HL-60 (cell line): ENCODE measurements at regions not wholly inside any gene's neighbourhood (a gene's known extent, or its start where the extent isn't known, plus 50 kb on each side); places are given as distances from the start of the nearest gene placed in this dataset.

ENCODE experiments used
- POLR2AphosphoS5 ChIP-seq: IDR thresholded peaks from 2 replicates; pipeline ENCODE4 v1.6.1; 2012; ENCODE audit warnings: low read depth
- TF ChIP-seq, protein P1 (sequence below): IDR thresholded peaks from one replicate; pipeline ENCODE4 v1.5.1; 2011; ENCODE audit warnings: low read length, control low read depth, inconsistent platforms; ENCODE audit not compliant: insufficient read depth

DNA sequence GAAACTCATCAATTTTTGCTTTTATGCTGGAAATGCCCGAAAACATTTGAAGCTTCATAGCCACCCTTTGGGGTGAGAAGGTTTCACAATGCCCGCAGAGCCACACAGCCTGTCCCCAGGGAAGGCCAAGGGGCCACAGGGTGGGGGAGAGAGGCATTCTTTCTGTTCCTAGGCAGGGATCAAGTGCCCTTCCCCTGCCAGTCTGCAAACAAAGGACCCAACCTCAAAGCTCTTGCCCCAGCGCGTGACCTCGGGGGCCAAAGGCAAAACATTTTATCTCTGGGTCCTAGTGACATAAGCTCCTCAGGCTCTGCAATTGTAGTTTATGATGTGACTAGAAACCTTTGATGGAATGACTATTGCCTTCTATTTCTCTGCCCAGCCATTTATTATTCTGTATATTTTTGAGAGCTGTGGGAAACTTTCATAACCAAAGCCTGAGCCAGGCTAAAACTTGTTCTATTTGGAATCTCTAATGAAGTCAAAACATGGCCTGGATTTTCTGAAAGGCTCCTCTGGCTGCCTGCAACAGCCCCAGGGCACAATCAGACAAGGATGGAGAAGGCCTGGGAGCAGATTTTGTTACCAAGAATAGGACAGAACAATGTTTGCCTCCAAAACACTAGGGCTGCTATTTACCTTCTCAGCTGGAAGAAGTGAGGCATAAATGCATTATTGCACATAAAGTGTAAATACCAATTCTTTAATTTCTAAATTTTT, 137.2 kb upstream of the KCTD1 start:
- TF ChIP-seq POLR2AphosphoS5: no peak
- TF ChIP-seq, protein P1, sequence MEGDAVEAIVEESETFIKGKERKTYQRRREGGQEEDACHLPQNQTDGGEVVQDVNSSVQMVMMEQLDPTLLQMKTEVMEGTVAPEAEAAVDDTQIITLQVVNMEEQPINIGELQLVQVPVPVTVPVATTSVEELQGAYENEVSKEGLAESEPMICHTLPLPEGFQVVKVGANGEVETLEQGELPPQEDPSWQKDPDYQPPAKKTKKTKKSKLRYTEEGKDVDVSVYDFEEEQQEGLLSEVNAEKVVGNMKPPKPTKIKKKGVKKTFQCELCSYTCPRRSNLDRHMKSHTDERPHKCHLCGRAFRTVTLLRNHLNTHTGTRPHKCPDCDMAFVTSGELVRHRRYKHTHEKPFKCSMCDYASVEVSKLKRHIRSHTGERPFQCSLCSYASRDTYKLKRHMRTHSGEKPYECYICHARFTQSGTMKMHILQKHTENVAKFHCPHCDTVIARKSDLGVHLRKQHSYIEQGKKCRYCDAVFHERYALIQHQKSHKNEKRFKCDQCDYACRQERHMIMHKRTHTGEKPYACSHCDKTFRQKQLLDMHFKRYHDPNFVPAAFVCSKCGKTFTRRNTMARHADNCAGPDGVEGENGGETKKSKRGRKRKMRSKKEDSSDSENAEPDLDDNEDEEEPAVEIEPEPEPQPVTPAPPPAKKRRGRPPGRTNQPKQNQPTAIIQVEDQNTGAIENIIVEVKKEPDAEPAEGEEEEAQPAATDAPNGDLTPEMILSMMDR: no peak
